DMS79 treated with DMSO at 0.1 percent for 48 hours (cell line): ENCODE measurements at regions not wholly inside any gene's neighbourhood (a gene's known extent, or its start where the extent isn't known, plus 50 kb on each side); places are given as distances from the start of the nearest gene placed in this dataset.
"Not testable (repeated sequence)": the region's sequence is repeated elsewhere in the genome, so short reads cannot be mapped to it uniquely, and the experiment has no call there.

Experiments used
- DNase-seq: peaks from one replicate; lab custom pipeline; 2025; lab: John Stamatoyannopoulos, UW

- not testable (repeated sequence) for DNase-seq
Observed at GRCh38 chr5:71822065-71822464, 103.0 kb downstream of the CARTPT start.

- no peak for DNase-seq
Observed at GRCh38 chr5:71825992-71826391, 106.9 kb downstream of the CARTPT start.

- no peak for DNase-seq
Observed at GRCh38 chr5:71828291-71829040, 109.4 kb downstream of the CARTPT start.

GRCh38 chr5:71829206-71829605 lies 110.1 kb downstream of the CARTPT start:
- no peak for DNase-seq

- DNase-seq = peak; percentile 65
Observed at GRCh38 chr5:71830681-71831539, 111.8 kb downstream of the CARTPT start.

GRCh38 chr5:71832812-71833715 lies 114.0 kb downstream of the CARTPT start:
- no peak for DNase-seq

- DNase-seq = no peak
Observed at GRCh38 chr5:71834601-71835000, 115.5 kb downstream of the CARTPT start.

GRCh38 chr5:71836084-71836483 lies 117.0 kb downstream of the CARTPT start:
- DNase-seq = no peak

- no peak for DNase-seq
Observed at GRCh38 chr5:71836559-71837112, 117.6 kb downstream of the CARTPT start.

- no peak for DNase-seq
Observed at GRCh38 chr5:71838286-71838685, 119.2 kb downstream of the CARTPT start.

GRCh38 chr5:71839096-71839884 lies 120.2 kb downstream of the CARTPT start:
- DNase-seq = no peak

GRCh38 chr5:71841107-71841506 lies 122.0 kb downstream of the CARTPT start:
- DNase-seq = no peak

GRCh38 chr5:71843111-71843510 lies 124.0 kb downstream of the CARTPT start:
- no peak for DNase-seq

- no peak for DNase-seq
Observed at GRCh38 chr5:71844862-71845261, 125.8 kb downstream of the CARTPT start.

GRCh38 chr5:71859515-71859914 lies 140.4 kb downstream of the CARTPT start:
- DNase-seq = no peak

- DNase-seq = no peak
Observed at GRCh38 chr5:71860048-71860447, 141.0 kb downstream of the CARTPT start.

GRCh38 chr5:71861682-71862081 lies 142.6 kb downstream of the CARTPT start:
- no peak for DNase-seq

- DNase-seq = no peak
Observed at GRCh38 chr5:71862087-71862486, 143.0 kb downstream of the CARTPT start.

- no peak for DNase-seq
Observed at GRCh38 chr5:71862507-71863060, 143.5 kb downstream of the CARTPT start.

- no peak for DNase-seq
Observed at GRCh38 chr5:71864730-71865601, 145.9 kb downstream of the CARTPT start.
